ENCODE measurements at regions not wholly inside any gene's neighbourhood (a gene's known extent, or its start where the extent isn't known, plus 50 kb on each side); places are given as distances from the start of the nearest gene placed in this dataset.

DNA sequence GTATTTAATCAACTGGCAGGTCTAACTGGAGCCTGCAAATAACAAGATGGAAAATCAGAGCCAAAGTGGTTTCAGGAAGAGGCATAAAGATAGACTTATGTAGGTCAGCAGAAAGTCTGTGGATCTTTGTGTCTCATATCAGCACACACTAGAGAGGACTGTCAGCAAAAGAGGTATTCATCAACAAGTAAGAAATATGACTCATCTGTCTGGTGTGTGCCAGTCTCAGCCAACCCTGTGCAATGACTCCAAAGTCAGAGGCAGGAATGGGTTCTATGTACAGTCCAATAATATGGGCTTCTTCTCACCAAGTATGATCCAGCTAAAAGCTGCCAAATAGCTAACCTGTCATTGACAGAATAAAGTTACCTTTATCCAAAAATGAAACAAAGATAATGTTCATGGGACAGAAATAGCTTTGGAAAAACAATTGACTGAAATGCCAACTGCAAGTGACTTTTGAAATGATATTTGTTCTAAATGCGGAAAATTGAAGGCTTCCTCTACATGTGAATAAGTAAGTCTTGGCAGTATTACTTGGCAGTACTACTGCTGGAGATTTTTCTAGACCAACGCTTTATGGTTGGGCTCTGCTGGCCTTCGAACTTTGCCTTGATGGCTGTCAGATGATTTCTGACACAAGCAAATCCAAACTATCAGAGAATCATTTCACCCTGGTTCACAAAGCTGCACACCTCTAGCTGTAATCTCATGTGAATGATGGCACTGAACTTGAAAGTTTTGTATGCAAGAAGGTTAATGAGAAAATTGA lies 272.3 kb upstream of the SEMA3C start:
- Histone ChIP-seq H3K27me3 (ENCODE audit: insufficient read depth, low read length, poor library complexity, severe bottlenecking) (no peaks in the 10 kb centered on the region), H3K9me3 (ENCODE audit: insufficient read depth, low read depth, low read length) (no peaks in the 10 kb centered on the region), H3K36me3 (ENCODE audit: insufficient read depth, low read length) (no peaks in the 10 kb centered on the region), H3K4me3 (ENCODE audit: low read length, poor library complexity, severe bottlenecking) (no peak overlapping the region), H3F3A (ENCODE audit: low read depth) (no peaks in the 10 kb centered on the region), H2AFZ (ENCODE audit: low read length) (no peak overlapping the region), H3K79me2 (ENCODE audit: insufficient read depth, low read length) (no peaks in the 10 kb centered on the region), H3K4me2 (ENCODE audit: low read depth, low read length, poor library complexity, severe bottlenecking) (no peak overlapping the region), H3K4me1 (ENCODE audit: insufficient read depth, low read length, poor library complexity, severe bottlenecking) (no peaks in the 10 kb centered on the region), H3K9ac (ENCODE audit: low read depth, low read length, poor library complexity, severe bottlenecking) (no peak overlapping the region), H4K20me1 (ENCODE audit: insufficient read depth, low read length, poor library complexity, severe bottlenecking) (no peaks in the 10 kb centered on the region), H3K9me2 (replicated peaks; ENCODE audit: low read depth, low read length) (no peaks in the 10 kb centered on the region)
- TF ChIP-seq EZH2phosphoT487 (IDR thresholded peaks at IDR 0.05; ENCODE audit: borderline replicate concordance) (no peak), CTCF (conservative IDR thresholded peaks at IDR 0.05; ENCODE audit: low read length) (no peak)

GRCh38 chr7:81187753-81188152 lies 268.9 kb upstream of the SEMA3C start:
- H3K79me2 ChIP-seq (ENCODE audit: insufficient read depth, low read length): no peaks in the 10 kb centered on the region
- H3K4me1 ChIP-seq (ENCODE audit: insufficient read depth, low read length, poor library complexity, severe bottlenecking): no peaks in the 10 kb centered on the region
- no peak overlapping the region for H3K9ac ChIP-seq (ENCODE audit: low read depth, low read length, poor library complexity, severe bottlenecking)
- H3K9me2 ChIP-seq (replicated peaks; ENCODE audit: low read depth, low read length): no peaks in the 10 kb centered on the region
- H3K27me3 ChIP-seq (ENCODE audit: insufficient read depth, low read length, poor library complexity, severe bottlenecking): no peaks in the 10 kb centered on the region
- no peaks in the 10 kb centered on the region for H3F3A ChIP-seq (ENCODE audit: low read depth)
- H3K4me2 ChIP-seq (ENCODE audit: low read depth, low read length, poor library complexity, severe bottlenecking): no peak overlapping the region
- H3K9me3 ChIP-seq (ENCODE audit: insufficient read depth, low read depth, low read length): no peaks in the 10 kb centered on the region
- no peak overlapping the region for H2AFZ ChIP-seq (ENCODE audit: low read length)
- no peak for TF ChIP-seq CTCF (conservative IDR thresholded peaks at IDR 0.05; ENCODE audit: low read length)
- TF ChIP-seq EZH2phosphoT487 (IDR thresholded peaks at IDR 0.05; ENCODE audit: borderline replicate concordance): no peak
- no peaks in the 10 kb centered on the region for H3K36me3 ChIP-seq (ENCODE audit: insufficient read depth, low read length)
- no peaks in the 10 kb centered on the region for H4K20me1 ChIP-seq (ENCODE audit: insufficient read depth, low read length, poor library complexity, severe bottlenecking)
- H3K4me3 ChIP-seq (ENCODE audit: low read length, poor library complexity, severe bottlenecking): no peak overlapping the region

DNA sequence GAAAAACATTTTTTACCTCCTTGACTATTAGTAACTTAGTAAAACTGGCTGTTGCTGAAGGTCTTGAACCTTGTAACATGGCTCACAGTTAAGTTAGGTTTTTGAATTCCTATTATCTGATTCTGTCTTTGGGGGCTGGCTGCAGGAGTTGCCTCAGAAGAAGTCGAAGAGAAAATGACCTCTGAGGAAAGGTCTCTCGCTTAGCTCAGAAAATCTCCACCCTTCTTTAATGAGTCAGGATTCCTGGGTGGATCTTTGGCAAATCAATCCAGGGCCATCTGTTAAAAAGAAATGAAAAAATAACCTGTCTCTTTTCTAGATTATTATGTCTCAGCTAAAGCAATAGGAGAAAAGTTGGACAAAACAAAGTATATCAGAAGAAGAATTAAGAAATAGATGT lies 267.8 kb upstream of the SEMA3C start:
- TF ChIP-seq EZH2phosphoT487 (IDR thresholded peaks at IDR 0.05; ENCODE audit: borderline replicate concordance) (no peak), CTCF (conservative IDR thresholded peaks at IDR 0.05; ENCODE audit: low read length) (no peak)

More for the DNA sequence above, 267.8 kb upstream of the SEMA3C start:
- Histone ChIP-seq H4K20me1 (ENCODE audit: insufficient read depth, low read length, poor library complexity, severe bottlenecking) (no peaks in the 10 kb centered on the region), H3K9me3 (ENCODE audit: insufficient read depth, low read depth, low read length) (no peaks in the 10 kb centered on the region), H3K4me1 (ENCODE audit: insufficient read depth, low read length, poor library complexity, severe bottlenecking) (no peaks in the 10 kb centered on the region), H3K27me3 (ENCODE audit: insufficient read depth, low read length, poor library complexity, severe bottlenecking) (no peaks in the 10 kb centered on the region), H3K79me2 (ENCODE audit: insufficient read depth, low read length) (no peaks in the 10 kb centered on the region), H3K4me2 (ENCODE audit: low read depth, low read length, poor library complexity, severe bottlenecking) (no peak overlapping the region), H3K4me3 (ENCODE audit: low read length, poor library complexity, severe bottlenecking) (no peak overlapping the region), H3F3A (ENCODE audit: low read depth) (no peaks in the 10 kb centered on the region), H3K9ac (ENCODE audit: low read depth, low read length, poor library complexity, severe bottlenecking) (no peak overlapping the region), H3K9me2 (replicated peaks; ENCODE audit: low read depth, low read length) (no peaks in the 10 kb centered on the region), H3K36me3 (ENCODE audit: insufficient read depth, low read length) (no peaks in the 10 kb centered on the region), H2AFZ (ENCODE audit: low read length) (no peak overlapping the region)
